Lower leg skin (tissue), 3 donors: ENCODE measurements at regions not wholly inside any gene's neighbourhood (a gene's known extent, or its start where the extent isn't known, plus 50 kb on each side); places are given as distances from the start of the nearest gene placed in this dataset.

Experiments used
- CTCF ChIP-seq, 3 donors: fragments of 450-650 bp; IDR thresholded peaks; one replicate each; pipeline ENCODE4 v1.5.1; 2016; ENCODE audit warnings: antibody characterized with exemption in 3 of 3, mild to moderate bottlenecking in 3 of 3, moderate library complexity in 2 of 3
- POLR2A ChIP-seq, 2 donors: fragments of 450-650 bp; IDR thresholded peaks; one replicate each; pipeline ENCODE4 v1.6.1; 2016 to 2017; ENCODE audit warnings: antibody characterized with exemption in 2 of 2, mild to moderate bottlenecking in 1 of 2, moderate library complexity in 1 of 2

GRCh38 chr4:72714482-72715279 is 145.7 kb upstream of the ADAMTS3 start:
- TF ChIP-seq CTCF (IDR thresholded peaks at IDR 0.05) (no peak), POLR2A (IDR thresholded peaks at IDR 0.05) (no peak)
